Middle frontal gyrus (tissue), 1 donor: ENCODE measurements at regions not wholly inside any gene's neighbourhood (a gene's known extent, or its start where the extent isn't known, plus 50 kb on each side); places are given as distances from the start of the nearest gene placed in this dataset.

Experiments used
- DNase-seq: peaks from one replicate; pipeline ENCODE4 v3.0.0-alpha.2; 2015; ENCODE audit warnings: low spot score; ENCODE audit errors: extremely low spot score

- no peak for DNase-seq
Measured at GRCh38 chr3:77859156-77859555, 819.3 kb downstream of the ROBO2 start.

DNA sequence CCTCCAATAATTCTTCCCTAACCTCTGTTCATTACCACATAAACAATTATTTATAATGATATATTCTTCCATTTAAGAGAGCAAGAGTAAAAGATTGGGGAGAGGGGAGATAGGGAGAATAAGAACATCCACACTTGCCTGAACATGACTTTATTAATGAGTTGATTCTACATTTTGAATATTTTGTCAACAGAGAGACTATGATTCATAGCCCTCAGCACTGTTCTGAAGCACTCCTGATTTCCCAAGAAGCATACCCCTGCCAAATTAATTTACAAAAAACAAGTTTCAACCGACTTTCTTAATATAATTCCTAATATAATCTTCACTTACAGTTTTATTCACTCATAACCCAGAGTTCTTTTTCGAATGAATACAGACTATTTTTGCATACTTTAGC, 828.8 kb downstream of the ROBO2 start:
- DNase-seq: no peak

GRCh38 chr3:77869423-77869822, 829.5 kb downstream of the ROBO2 start:
- no peak for DNase-seq

DNA sequence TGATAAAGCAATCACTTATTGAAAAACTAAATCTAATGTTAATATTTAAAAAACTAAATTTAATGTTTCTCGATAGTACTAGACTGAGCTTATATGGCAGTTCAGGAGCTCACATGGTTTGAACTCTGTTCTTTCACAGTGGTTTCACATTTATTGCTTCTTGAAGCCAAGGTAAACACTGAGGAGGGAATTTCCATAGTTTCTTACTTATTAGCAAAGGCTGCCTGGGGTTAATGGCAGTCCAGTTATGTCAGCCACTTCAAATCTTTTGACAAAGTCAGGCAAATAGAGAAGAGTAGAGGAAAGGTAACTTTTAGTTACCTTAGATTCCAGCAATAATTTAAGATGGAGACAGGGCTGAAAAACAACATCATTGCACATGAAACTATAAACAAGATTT, 831.5 kb downstream of the ROBO2 start:
- DNase-seq: no peak

DNA sequence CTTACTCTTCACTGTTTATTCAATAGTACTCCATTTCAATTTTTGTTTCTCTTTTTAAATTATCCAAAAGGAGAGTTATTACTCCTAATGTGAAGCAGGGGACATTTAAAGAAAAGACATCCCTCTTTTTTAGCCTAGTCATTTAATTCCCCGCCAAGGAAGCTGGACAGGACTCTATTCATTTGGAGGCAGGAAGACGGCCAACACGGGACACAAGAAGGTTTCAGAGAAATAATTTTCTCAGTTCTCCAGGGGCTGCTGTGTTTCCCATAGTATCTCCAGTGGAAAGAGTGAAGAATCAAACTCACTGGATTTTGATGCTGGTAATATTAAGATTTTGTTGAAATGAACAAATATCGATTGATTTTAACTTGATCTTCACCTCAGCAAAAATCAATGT, 833.7 kb downstream of the ROBO2 start:
- no peak for DNase-seq

- no peak for DNase-seq
Measured at GRCh38 chr3:77885381-77885780, 845.5 kb downstream of the ROBO2 start.

DNA sequence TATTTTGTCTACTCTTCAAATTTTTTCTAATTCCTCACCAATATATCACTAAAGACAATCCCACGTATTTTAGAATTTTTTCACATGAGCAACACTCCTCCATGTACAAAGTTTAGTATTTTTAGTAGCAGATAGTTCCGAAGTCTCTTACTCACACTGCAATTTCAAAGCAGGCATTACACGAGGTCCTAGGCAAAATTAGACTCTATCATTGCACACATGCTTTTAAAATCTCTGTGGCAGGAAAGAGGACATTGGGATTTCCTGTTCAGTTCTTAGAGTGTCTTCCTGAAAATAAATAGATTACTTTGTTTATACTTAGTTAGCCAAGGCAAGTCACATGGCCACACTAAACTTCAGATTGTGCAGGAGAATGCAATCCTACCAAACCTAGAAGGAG, 847.7 kb downstream of the ROBO2 start:
- no peak for DNase-seq

DNA sequence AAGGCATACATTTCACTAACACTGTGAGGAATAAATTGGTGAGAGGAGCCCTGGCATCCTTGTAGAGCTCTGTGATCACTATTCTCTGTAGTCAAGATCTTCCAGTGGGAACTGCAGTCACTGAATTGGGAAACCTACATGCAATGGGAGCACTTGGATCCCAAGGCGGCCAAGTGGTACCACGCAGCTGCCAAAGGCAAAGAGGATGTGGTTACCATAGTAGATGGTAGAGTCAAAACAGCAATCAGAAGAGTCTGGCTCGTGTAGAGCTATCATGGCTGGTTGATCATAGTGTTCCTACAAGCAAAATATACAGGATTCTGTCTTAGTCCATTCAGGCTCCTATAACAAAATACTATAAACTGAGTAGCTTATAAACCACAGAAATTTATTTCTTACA, 849.7 kb downstream of the ROBO2 start:
- no peak for DNase-seq

GRCh38 chr3:77898621-77899020, 858.7 kb downstream of the ROBO2 start:
- DNase-seq: no peak

DNA sequence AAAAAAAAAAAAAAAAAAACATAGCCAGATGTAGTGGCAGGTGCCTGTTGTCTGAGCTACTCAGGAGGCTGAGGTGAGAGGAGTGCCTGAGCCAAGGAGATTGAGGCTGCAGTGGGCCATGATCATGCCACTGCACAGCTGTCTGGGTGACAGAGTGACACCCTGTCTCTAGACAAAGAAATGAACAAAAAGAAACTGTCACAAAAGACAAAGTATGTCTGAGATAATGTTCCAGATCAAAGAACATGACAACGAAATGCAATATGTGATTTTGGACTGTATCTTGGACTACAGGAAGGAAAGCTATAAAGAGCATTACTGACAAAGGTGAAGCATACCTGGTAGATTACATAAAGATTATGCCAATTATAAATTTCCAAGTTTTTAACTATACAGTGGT, 862.8 kb downstream of the ROBO2 start:
- no peak for DNase-seq

DNA sequence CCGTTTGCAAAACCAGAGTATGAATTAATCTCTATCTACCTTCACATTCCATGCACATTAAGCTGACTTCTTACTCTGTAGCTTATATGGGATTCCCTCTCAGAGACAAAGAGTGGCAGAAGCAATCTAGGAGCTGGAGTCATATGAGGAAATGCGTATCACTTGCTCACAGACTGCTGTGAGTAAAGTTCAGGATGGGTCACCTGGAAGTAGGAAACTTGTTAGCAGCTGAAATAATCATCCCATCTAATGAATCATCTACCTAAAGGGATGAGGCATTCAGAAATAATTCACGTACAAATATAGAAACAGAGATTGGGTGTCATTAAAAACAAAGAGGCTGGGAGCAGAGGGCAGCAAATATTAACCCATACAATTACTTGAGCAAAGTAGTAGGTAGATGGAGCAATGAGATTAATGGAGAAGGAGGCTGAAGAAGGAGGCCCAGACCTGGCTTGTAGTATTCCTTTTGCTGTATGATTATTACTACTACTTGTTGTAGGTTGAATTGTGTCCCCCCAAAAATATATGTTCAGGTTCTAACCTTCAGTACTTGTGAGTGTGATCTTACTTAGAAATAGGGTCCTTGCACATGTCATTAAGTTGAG, 866.3 kb downstream of the ROBO2 start:
- DNase-seq: no peak

DNA sequence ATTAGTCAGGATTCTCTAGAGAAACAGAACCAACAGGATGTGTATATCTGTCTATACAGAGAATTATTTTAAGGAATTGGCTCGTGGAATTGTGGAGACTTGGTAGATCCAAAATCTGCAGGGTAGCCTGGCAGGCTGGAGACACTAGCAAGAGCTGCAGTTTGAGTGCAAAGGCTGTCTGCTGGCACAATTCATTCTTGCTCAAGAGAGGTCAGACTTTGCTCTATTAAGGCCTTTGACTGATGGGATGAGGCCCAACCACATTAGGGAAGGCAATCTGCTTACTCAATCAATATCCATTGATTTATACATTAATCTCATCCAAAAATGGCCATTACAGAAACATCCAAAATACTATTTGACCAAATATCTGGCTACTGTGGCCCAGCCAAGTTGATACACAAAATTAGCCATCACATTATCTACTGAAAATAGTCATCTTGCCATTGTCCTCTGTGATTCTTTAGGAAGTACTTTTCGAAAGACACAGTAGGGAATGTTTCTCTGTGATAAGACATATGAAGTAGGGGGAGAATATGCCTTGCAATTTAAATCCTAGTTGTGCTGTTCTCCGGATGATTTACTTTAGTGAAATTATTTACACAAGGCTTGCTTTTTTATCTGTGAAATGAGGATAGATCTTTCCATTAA, 873.8 kb downstream of the ROBO2 start:
- DNase-seq: no peak

DNA sequence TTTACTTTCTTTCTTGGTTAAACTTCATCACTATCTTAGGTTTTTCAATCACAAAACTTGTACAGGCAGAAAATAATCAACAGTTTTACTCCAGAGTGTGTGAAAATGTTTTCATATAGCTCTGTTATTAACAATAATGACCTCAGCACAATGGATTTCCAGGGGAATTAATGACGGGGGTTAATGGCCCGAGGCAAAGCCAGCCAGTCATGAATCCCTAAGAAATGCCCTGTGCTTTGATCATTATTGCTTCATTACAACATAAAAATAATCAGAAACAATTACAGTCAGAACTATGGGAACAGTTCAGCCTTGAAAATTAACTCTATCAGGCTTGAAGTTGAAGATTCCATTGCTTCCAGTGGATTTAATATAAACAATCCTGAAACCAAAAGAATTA, 875.4 kb downstream of the ROBO2 start:
- DNase-seq: no peak

- DNase-seq: no peak
Measured at GRCh38 chr3:77917225-77917624, 877.3 kb downstream of the ROBO2 start.

GRCh38 chr3:77919244-77919643, 879.3 kb downstream of the ROBO2 start:
- DNase-seq: no peak

- DNase-seq: no peak
Measured at GRCh38 chr3:77931255-77932009, 891.5 kb downstream of the ROBO2 start.

- DNase-seq: no peak
Measured at GRCh38 chr3:77932926-77933325, 893.0 kb downstream of the ROBO2 start.

DNA sequence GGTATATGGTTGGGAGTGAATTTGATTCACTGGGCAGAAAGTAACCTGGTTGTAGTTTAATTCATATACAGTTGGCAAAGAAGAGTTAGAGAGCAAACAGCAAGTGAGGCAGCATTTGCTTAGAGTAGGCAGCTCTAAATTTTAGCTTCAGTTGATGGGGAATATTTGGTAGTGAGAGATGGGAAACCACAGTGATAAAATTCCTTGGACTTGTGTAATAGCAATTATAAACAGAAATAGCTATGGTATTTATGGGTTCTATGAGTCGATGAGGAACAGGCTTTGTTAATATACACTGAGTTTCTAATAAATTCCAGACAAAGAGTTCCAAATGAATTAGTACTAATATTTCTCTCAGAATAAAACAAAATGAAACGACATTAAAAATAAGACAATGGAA, 894.0 kb downstream of the ROBO2 start:
- DNase-seq: no peak

GRCh38 chr3:77935418-77935817, 895.5 kb downstream of the ROBO2 start:
- DNase-seq: no peak

- no peak for DNase-seq
Measured at GRCh38 chr3:77939726-77940125, 899.8 kb downstream of the ROBO2 start.

GRCh38 chr3:77943598-77943997, 903.7 kb downstream of the ROBO2 start:
- no peak for DNase-seq

DNA sequence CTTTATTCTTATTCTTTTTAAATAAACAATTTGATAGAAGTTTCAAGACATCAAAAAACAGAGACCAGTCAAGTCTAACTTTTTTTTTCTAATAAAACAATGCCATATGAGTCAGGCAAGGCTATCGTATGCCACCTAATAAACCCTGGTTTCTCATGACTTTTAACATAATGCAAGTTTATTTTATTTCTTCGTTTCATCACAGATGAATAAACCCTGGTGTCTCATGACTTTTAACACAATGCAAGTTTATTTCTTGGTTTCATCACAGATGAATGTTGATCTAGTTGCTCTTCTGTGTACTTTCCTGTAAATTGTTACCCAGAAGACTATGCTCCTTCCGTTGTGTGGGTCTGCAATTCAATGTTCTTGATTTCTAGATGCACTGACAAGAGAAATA, 905.4 kb downstream of the ROBO2 start:
- no peak for DNase-seq

- no peak for DNase-seq
Measured at GRCh38 chr3:77947671-77948070, 907.8 kb downstream of the ROBO2 start.
